Neural progenitor cell (in vitro differentiated cells): ENCODE measurements at regions not wholly inside any gene's neighbourhood (a gene's known extent, or its start where the extent isn't known, plus 50 kb on each side); places are given as distances from the start of the nearest gene placed in this dataset.

Experiments
- DNase-seq: peaks from one replicate; pipeline ENCODE4 v3.0.0-alpha.2; 2016; ENCODE audit warnings: low spot score
- H2AFZ ChIP-seq: fragments of 200-600 bp; sonication (generic); replicated peaks from 2 replicates; pipeline ENCODE4 v1.6.1; 2016; ENCODE audit warnings: antibody characterized with exemption
- H3F3A ChIP-seq: fragments of 200-600 bp; sonication (generic); 2 replicates; pipeline ENCODE4 v1.6.1; 2016; ENCODE audit warnings: antibody characterized with exemption, low read depth
- H3K27ac ChIP-seq: fragments of 200-600 bp; sonication (generic); 2 replicates; pipeline ENCODE4 v1.5.1; 2016; ENCODE audit warnings: mild to moderate bottlenecking
- H3K27me3 ChIP-seq: fragments of 200-600 bp; sonication (generic); 2 replicates; pipeline ENCODE4 v1.6.1; 2016; ENCODE audit warnings: mild to moderate bottlenecking, moderate library complexity
- H3K36me3 ChIP-seq: fragments of 200-600 bp; sonication (generic); 2 replicates; pipeline ENCODE4 v1.5.1; 2016
- H3K4me1 ChIP-seq: fragments of 200-600 bp; sonication (generic); 2 replicates; pipeline ENCODE4 v1.6.1; 2016; ENCODE audit warnings: mixed run types
- H3K4me2 ChIP-seq: fragments of 200-600 bp; sonication (generic); 2 replicates; pipeline ENCODE4 v1.6.1; 2016
- H3K4me3 ChIP-seq: fragments of 200-600 bp; sonication (generic); 2 replicates; pipeline ENCODE4 v1.5.1; 2016
- H3K79me2 ChIP-seq: fragments of 200-600 bp; sonication (generic); 2 replicates; pipeline ENCODE4 v1.6.1; 2016; ENCODE audit warnings: low read depth
- H3K9ac ChIP-seq: fragments of 200-600 bp; sonication (generic); 2 replicates; pipeline ENCODE4 v1.6.1; 2016
- H3K9me3 ChIP-seq: fragments of 200-600 bp; sonication (generic); 2 replicates; pipeline ENCODE4 v1.5.1; 2016; ENCODE audit warnings: low read depth
- H4K20me1 ChIP-seq: fragments of 200-600 bp; sonication (generic); 2 replicates; pipeline ENCODE4 v1.6.1; 2016; ENCODE audit warnings: low read depth
- H3K27ac Mint-ChIP-seq: 3 replicates; pipeline ENCODE4 v1.8.0; 2021; ENCODE audit warnings: mixed read lengths
- H3K27me3 Mint-ChIP-seq: 2 replicates; pipeline ENCODE4 v1.8.0; 2022; ENCODE audit warnings: low read depth, mild to moderate bottlenecking, inconsistent platforms, moderate library complexity, mixed read lengths; ENCODE audit not compliant: insufficient read depth
- H3K36me3 Mint-ChIP-seq: 3 replicates; pipeline ENCODE4 v1.8.0; 2021; ENCODE audit warnings: mixed read lengths
- H3K4me1 Mint-ChIP-seq: 3 replicates; pipeline ENCODE4 v1.8.0; 2021; ENCODE audit warnings: mixed read lengths
- H3K4me3 Mint-ChIP-seq: 3 replicates; pipeline ENCODE4 v1.8.0; 2021; ENCODE audit warnings: mild to moderate bottlenecking, moderate library complexity, mixed read lengths
- H3K9me3 Mint-ChIP-seq: 3 replicates; pipeline ENCODE4 v1.8.0; 2020; ENCODE audit warnings: mixed read lengths
- EZH2 ChIP-seq: fragments of 200-600 bp; sonication (generic); IDR thresholded peaks from 2 replicates; pipeline ENCODE4 v1.6.1; 2017; ENCODE audit warnings: antibody characterized with exemption, mild to moderate bottlenecking, moderate library complexity
- EZH2phosphoT487 ChIP-seq: fragments of 200-600 bp; sonication (generic); IDR thresholded peaks from 2 replicates; pipeline ENCODE4 v1.6.1; 2017; ENCODE audit warnings: antibody characterized with exemption
- TF ChIP-seq, protein P1 (sequence below): fragments of 200-600 bp; sonication (generic); IDR thresholded peaks from 2 replicates; pipeline ENCODE4 v1.5.1; 2017; ENCODE audit warnings: antibody characterized with exemption, mild to moderate bottlenecking

GRCh38 chr13:99624936-99625540 is 123.8 kb downstream of the TM9SF2 start:
- H2AFZ ChIP-seq = no peak overlapping the region
- peaks cover 49% of the 10 kb centered on the region for H3K4me1 ChIP-seq
- Mint-ChIP-seq H3K36me3 (peaks cover 8% of the 10 kb centered on the region), H3K9me3 (peaks cover 9% of the 10 kb centered on the region), H3K4me1 (peaks cover 38% of the 10 kb centered on the region), H3K4me3 (no peak overlapping the region), H3K27ac (no peak overlapping the region), H3K27me3 (peaks cover 8% of the 10 kb centered on the region)
- H3K27me3 ChIP-seq = no peaks in the 10 kb centered on the region
- peak; percentile 61 for DNase-seq
- H3F3A ChIP-seq = peaks cover 27% of the 10 kb centered on the region
- H3K4me3 ChIP-seq = no peak overlapping the region
- H3K9me3 ChIP-seq = no peaks in the 10 kb centered on the region
- no peak overlapping the region for H3K27ac ChIP-seq
- no peaks in the 10 kb centered on the region for H3K36me3 ChIP-seq
- H3K9ac ChIP-seq = no peak overlapping the region
- H4K20me1 ChIP-seq = no peaks in the 10 kb centered on the region
- TF ChIP-seq EZH2phosphoT487 = no peak
- TF ChIP-seq EZH2 = no peak
- TF ChIP-seq, protein P1, sequence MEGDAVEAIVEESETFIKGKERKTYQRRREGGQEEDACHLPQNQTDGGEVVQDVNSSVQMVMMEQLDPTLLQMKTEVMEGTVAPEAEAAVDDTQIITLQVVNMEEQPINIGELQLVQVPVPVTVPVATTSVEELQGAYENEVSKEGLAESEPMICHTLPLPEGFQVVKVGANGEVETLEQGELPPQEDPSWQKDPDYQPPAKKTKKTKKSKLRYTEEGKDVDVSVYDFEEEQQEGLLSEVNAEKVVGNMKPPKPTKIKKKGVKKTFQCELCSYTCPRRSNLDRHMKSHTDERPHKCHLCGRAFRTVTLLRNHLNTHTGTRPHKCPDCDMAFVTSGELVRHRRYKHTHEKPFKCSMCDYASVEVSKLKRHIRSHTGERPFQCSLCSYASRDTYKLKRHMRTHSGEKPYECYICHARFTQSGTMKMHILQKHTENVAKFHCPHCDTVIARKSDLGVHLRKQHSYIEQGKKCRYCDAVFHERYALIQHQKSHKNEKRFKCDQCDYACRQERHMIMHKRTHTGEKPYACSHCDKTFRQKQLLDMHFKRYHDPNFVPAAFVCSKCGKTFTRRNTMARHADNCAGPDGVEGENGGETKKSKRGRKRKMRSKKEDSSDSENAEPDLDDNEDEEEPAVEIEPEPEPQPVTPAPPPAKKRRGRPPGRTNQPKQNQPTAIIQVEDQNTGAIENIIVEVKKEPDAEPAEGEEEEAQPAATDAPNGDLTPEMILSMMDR = no peak
- H3K79me2 ChIP-seq = no peaks in the 10 kb centered on the region
- peak overlapping the region; percentile 40 for H3K4me2 ChIP-seq

GRCh38 chr13:99620806-99621205 is 119.5 kb downstream of the TM9SF2 start:
- H3K27ac ChIP-seq = no peak overlapping the region
- H4K20me1 ChIP-seq = no peaks in the 10 kb centered on the region
- no peak overlapping the region for H2AFZ ChIP-seq
- H3K36me3 ChIP-seq = no peaks in the 10 kb centered on the region
- TF ChIP-seq, protein P1 = no peak
- TF ChIP-seq EZH2 = no peak
- TF ChIP-seq EZH2phosphoT487 = no peak
- peaks cover 16% of the 10 kb centered on the region for H3K4me1 Mint-ChIP-seq
- H3K27ac Mint-ChIP-seq = no peak overlapping the region
- H3K36me3 Mint-ChIP-seq = peaks cover 8% of the 10 kb centered on the region
- H3K4me3 ChIP-seq = no peak overlapping the region
- H3K9ac ChIP-seq = no peak overlapping the region
- H3K79me2 ChIP-seq = no peaks in the 10 kb centered on the region
- DNase-seq = no peak
- no peaks in the 10 kb centered on the region for H3K27me3 ChIP-seq
- H3F3A ChIP-seq = peaks cover 12% of the 10 kb centered on the region
- H3K4me3 Mint-ChIP-seq = no peak overlapping the region
- no peaks in the 10 kb centered on the region for H3K9me3 ChIP-seq
- H3K4me2 ChIP-seq = no peak overlapping the region
- peaks cover 14% of the 10 kb centered on the region for H3K4me1 ChIP-seq
- peaks cover 9% of the 10 kb centered on the region for H3K9me3 Mint-ChIP-seq
- peaks cover 5% of the 10 kb centered on the region for H3K27me3 Mint-ChIP-seq

GRCh38 chr13:99619207-99619606 is 117.9 kb downstream of the TM9SF2 start:
- Histone ChIP-seq H2AFZ (no peak overlapping the region), H3K9me3 (no peaks in the 10 kb centered on the region), H3K36me3 (no peaks in the 10 kb centered on the region), H3F3A (no peaks in the 10 kb centered on the region), H3K27ac (no peak overlapping the region), H3K4me3 (no peak overlapping the region), H3K9ac (no peak overlapping the region), H3K4me1 (peaks cover 6% of the 10 kb centered on the region), H4K20me1 (no peaks in the 10 kb centered on the region), H3K4me2 (no peak overlapping the region), H3K79me2 (peaks cover 3% of the 10 kb centered on the region), H3K27me3 (no peaks in the 10 kb centered on the region)
- DNase-seq = no peak
- Mint-ChIP-seq H3K9me3 (peaks cover 2% of the 10 kb centered on the region), H3K27ac (no peak overlapping the region), H3K36me3 (peaks cover under 1% of the 10 kb centered on the region), H3K4me3 (no peak overlapping the region), H3K4me1 (peaks cover 9% of the 10 kb centered on the region), H3K27me3 (peaks cover 2% of the 10 kb centered on the region)
- TF ChIP-seq EZH2phosphoT487 (no peak), EZH2 (no peak)
- TF ChIP-seq, protein P1 = no peak
